ENCODE measurements at regions not wholly inside any gene's neighbourhood (a gene's known extent, or its start where the extent isn't known, plus 50 kb on each side); places are given as distances from the start of the nearest gene placed in this dataset.

DNA sequence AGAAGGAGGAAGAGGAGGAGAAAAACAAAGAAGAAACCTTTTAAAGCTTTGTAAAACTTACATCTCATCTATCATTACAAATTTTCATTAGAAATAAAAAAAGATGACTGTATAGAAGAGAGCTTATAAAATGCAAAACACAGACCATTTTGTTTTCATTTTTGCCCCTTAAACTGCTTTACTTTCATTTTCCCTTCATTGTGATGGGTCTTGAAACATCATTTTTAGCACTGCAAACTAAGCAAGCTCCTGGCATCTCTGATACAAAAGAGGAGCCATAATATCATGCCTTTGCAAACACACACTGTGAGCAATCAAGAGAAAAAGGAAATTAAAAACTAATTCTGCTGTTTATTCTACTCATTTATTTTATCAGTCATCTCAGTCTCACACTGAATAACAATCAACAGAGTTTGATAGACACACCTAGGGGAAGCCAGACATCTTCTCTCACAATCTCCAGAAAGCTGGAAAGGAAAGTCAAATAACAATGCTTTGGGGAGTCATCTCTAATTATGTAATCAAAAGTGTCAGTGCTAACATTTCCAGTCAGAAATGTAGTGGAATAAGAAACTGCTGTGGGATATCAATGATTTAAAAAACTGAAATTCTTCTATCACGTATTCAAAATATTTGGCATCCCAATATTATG, 467.7 kb upstream of the FAT3 start:
- DNase-seq (ENCODE audit: low spot score) = no peak

DNA sequence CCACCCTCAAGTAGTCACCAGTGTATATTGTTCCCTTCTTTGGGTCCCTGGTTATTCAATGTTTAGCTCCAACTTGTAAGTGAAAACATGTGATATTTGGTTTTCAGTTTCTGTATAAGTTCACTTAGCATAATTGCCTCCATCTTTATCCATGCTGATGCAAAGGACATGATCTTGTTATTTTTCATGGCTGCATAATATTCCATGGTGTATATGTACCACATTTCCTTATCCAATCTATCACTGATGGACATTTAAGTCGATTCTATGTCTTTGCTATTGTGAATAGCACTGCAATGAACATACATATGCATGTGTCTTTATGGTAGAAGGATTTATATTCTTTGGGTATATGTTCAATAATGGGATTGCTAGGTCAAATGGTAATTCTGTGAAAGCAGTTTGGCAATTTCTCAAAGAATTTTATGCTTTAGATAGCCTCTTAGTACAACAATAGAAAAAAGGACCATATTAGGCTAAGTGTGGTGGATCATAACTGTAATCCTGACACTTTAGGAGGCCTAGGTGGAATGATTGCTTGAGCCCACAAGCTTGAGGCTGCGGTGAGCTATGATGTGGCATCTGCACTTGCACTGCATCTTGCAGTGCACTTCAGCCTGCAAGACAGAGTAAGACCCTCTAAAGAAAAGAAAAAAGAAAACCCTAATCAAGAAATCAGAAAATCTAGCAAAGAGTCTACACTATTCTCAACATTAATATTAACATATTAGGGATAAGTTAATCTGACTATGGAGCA, 468.5 kb upstream of the FAT3 start:
- DNase-seq (ENCODE audit: low spot score) = no peak

DNA sequence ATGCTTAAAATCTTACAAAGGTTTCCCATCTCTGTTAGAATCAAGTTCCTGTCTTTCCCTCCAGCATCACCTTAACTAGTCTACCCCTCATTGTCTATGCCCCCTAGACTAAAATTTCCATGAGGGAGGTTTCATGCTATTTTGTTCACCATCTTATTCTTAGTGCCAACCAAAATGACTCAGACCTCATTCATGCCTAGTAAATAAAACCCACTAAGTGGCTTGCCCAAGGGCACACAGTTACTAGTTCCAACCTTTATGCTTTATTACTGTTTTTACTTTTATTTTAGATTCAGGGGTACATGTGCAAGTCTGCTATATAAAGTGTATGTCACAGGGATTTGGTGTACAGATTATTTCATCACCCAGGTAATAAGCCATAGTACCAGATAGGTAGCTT, 469.1 kb upstream of the FAT3 start:
- no peak for DNase-seq (ENCODE audit: low spot score)

DNA sequence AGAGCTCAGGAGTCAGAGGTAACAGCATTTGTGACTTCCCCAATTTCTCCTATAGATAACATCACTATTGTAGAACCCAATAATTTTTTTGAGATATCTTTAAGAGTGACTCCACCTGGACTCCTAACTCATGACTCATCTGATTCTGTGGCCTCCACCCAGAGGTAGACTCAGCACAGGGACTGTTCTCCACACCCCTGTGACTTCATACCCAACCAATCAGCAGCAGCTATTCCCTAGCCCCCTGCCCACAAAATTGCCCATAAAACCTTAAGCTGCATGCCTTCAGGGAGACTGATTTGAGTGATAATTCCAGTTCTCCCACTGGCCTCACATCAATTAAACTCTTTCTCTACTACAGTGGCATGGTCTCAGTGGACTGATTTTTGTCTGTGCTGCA, 475.4 kb upstream of the FAT3 start:
- DNase-seq (ENCODE audit: low spot score) = no peak

DNA sequence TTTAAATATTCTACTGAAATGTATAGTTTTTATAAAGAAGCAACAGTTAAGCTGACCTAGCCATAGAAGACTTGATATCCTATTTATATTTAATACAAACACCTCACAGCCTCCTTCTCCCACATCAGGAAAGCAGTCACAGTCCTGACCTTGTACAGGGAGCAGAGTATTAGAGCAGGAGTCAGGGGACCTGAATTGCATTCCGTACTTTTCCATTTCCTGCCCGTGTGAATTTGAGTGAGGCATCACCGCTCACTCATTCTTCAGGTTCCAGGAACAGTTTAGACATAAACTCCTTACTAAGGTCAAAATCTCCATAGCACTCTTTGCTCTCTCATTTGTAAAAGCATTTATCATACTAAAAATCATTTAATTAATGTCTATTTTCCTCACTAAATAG, 482.5 kb upstream of the FAT3 start:
- DNase-seq (ENCODE audit: low spot score) = no peak

DNA sequence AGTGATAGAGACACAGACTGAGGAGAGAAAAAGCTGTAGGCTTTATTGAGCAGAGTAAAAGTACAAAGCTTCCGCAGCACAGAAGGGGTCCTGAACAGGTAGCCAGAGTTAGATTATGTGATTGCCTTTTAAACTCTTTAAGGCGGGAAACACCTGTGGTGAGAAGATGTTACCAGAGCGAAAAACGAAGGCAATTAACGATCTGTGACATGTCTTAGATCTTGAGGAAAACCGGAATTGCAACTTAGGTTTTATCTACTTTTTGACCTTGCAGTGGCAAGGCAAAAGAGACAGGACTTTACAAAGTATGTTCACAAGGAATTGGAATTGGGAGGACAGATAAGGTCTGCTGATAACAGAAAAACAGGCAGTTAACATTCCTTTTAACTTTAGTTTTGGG, 493.6 kb upstream of the FAT3 start:
- DNase-seq (ENCODE audit: low spot score) = no peak

DNA sequence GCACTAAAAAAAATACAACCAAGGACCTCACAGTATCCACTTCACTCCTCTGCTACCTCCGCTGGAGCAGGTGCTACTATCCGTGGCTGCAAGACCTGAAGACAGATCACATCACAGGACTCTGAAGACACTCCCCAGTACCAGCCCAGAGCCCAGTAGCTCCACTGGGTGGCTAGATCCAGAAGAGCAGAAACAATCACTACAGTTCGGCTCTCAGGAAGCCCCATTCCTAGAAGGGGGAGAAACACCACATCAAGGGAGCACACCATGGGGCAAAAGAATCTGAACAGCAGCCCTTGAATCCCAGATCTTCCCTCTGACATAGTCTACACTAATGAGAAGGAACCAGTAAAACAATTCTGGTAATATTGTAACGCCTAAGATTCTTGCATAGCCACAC, 494.0 kb upstream of the FAT3 start:
- no peak for DNase-seq (ENCODE audit: low spot score)

DNA sequence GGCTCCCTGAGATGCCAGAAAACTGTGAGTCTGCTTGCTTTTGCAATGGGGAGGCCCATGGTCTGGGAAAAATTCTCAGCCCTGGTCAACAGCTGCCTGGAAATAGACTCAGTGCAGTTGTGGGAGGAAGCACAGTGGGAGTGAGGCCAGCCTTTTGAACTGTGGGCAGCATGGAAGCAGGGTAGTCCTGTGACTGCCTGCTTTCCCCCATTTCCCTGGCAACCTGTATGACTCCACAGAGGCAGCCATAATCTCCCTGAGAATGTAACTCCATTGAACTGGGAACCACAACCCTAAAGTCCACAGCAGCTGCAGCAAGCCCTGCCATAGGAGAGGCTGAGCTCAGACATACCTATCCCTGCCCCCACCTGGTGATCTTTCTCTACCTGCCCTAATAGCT, 494.6 kb upstream of the FAT3 start:
- DNase-seq (ENCODE audit: low spot score) = no peak

DNA sequence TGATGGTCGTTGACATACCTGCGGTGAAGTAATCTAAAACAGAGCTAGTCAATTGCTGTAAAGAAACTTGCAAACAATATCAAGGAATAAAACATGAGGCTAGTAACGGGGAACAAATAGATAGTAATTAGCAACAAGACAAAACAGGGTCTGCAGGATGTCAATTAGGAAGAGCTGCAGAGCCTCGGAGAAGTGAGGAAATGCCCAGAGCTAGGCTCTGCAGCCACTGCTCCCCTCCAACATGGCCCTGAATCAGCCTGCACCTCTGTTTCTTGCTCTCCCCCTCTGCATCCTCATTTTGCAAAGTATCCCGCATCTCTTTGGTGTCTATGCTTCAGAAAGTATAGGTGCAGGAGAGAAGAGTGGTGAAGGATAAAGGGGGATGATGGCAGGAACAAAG, 507.4 kb upstream of the FAT3 start:
- no peak for DNase-seq (ENCODE audit: low spot score)

DNA sequence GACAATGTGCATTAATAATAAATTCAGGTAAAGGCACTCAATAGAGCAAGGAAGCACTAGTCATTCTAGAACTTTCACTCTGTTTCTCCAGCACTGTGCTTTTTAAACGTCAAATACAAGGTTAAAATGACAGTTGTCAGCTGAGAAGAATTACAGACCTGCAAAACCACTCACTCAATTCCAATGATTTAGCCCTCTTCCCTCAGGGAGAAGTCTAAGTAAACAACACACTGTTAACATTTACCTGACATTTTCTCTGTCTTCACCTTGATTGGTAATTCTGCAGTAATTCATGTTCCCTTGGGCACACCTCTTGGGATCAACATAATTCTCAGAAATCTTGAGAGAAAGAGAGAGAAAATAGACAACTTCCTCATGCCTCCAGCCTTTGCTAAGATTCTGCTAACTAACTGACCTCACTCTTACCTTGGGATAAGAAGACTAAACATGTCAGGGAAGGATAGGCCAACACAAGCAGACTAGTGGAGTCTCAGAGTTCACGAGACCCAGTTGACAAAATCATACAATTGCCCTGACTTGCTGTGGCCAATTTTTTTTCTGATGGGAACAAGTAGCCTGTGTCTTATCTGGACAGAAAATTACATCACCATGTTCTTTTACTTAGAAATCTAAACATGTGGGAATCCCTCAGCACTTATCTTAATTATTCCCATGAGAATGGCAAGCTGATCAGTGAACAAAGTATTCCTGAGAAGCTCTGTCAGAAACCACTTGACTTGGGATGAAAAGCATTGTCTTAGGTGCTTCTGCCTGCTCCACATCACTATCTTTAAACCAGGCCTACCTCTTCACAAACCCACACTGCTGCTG, 516.8 kb upstream of the FAT3 start:
- DNase-seq (ENCODE audit: low spot score) = no peak

DNA sequence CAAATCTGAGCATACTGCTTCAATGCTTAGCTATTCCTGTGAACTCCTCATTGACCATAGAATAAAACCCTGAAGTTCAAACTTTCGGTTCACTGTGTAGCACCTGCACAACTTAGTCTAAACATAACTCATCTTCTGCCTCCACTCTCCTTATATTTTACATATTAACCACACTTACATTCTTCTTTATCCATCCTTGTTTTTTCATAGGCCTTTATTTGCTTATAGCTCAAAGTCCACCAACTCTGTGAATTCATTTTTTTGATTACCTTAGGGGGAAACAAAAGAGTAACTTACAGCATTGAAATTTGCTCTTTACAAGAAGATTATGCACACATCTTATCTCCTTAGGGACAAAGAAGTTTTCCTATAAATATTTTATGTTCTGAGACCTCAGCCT, 521.6 kb upstream of the FAT3 start:
- no peak for DNase-seq (ENCODE audit: low spot score)

DNA sequence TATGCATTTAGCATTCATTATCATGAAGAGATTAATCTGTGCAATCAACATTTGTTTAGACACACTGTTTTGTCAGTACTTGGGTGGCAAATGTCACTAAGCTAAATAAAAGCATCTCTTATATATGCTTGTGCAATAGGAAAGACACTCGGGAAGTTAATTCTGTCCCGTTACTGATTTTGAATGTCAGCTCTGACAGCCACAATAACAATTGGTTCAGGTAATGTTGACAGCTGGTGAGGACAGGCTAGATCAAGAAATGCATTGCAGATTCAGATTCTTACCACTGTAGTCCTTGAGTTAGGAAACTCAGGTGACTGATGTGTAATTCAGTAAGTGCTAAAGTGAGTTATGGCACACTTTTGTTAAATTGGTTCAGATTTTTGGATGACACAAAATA, 523.8 kb upstream of the FAT3 start:
- DNase-seq (ENCODE audit: low spot score) = no peak

DNA sequence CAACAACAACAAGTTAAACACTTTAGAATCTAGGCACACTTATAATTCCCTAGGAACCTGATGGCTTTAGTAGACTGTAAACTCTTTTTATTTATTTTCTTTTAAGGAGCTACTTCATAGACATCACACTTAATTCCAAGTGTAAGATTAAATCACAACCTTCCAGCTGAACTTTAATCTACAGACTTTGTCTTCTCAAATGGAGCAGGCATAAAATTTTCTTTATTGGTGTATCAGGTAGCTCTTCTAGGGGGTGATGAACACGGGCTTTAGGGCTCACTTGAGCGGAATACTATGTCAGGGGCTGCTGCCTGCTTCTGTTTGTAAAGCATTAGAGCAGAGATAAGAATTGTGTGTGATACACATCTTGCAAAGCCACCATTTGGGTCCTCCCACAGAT, 525.8 kb upstream of the FAT3 start:
- DNase-seq (ENCODE audit: low spot score) = no peak

DNA sequence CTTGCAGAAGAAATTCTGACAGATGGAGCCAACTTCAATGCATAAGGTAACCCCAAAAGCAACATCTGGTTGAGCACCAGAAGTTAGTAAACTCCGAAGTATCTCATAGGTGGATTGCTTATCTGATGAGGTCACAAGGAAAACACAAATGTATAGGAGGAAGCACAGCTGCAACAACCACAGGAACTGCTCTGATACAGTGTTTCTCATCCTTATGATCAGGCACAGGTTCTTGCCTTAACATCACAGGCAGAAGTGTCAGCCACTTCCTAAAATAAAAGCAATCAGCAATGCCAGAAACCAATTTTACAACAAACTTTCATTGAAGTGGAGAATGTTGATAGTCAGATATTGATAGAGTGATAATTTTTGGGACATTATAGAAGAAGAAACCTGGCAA, 530.3 kb upstream of the FAT3 start:
- no peak for DNase-seq (ENCODE audit: low spot score)

DNA sequence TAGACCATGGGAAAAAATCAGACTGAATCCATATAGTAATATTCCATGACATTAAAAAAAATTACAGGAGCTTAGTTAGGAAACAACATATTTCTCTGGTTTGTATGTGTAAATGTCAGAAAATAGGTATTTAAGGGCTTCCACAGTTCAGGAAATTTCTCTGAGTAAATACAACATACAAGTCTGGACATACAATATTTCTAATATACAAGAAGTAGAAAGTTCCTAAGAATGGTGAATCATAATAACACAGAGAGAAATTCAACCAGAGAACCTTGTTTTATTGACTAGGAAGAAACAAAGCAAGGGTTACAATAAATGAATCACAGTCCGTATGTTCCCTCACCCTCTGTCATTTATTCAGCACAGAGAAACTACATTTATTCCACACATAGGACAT, 532.7 kb upstream of the FAT3 start:
- no peak for DNase-seq (ENCODE audit: low spot score)

DNA sequence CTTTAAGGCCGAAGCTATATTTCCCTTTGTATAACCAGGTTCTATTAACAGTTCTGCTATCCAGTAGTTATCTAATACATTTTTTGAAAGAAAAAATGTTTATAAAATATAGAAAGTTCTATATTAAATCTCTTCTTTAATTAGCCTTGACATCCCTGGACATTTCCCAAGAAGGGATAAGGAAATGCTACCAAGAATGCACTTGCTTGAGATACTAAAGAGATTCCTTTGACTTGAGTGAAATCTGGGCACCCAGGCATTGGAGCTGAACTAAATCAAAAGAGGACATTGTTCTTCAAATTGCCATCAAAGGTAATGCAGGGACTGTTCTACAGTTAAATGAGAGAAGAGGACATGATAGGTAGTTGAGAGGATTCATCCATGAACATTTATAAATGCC, 535.9 kb upstream of the FAT3 start:
- DNase-seq (ENCODE audit: low spot score) = no peak

DNA sequence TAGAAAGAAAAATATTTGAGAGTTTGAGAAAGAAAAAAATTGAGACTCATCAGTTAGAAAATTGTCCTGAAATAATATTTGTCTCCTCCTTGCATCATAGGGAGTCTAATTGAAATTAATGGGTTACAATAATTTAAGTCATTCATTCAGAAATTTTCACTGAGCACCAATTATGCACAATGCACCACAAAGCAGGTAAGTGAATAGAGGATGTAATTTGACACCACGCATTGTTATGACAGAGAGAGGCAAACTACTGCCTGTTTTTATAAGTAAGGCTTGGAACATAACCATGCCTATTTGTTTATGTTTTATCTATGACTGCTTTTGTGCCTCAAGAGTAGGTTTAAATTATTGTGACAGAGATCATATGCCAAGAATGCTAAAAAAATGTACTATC, 537.9 kb upstream of the FAT3 start:
- no peak for DNase-seq (ENCODE audit: low spot score)

DNA sequence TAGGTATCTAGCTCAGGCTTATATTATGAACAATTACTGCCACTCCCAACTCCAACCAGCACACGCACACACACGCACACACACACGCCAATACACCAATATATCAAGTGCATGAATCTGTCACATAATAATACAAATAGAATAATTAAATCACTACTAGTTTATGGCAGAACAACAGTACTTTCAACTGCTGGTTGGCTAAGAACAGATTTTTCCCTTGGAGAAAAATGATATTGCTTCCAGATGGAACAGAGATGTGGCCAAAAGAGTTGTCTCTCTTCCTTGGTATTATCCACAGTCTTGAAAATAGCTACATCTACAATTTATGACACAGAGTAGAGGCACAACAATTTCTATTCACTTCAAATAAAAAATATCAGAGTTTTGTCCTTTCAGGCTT, 538.3 kb upstream of the FAT3 start:
- DNase-seq (ENCODE audit: low spot score) = no peak

DNA sequence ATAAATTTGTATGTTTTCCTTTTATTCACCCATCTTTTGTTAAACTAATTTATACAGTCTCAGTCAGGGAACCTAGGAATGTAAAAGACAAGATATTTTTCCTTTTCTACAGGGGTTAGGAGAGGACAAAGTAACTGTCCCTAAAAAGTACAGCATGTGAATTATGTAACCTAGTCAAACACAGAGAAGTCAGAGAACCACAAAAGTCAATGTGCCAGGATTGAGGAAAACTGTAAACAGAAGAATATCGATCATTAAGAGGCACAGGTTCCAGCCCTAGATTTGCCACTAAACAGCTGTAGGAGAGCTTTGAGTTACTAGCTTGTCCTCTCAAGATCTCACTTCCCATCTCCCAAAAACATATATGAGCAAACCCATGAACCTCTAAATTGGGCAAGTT, 550.9 kb upstream of the FAT3 start:
- DNase-seq (ENCODE audit: low spot score) = no peak

DNA sequence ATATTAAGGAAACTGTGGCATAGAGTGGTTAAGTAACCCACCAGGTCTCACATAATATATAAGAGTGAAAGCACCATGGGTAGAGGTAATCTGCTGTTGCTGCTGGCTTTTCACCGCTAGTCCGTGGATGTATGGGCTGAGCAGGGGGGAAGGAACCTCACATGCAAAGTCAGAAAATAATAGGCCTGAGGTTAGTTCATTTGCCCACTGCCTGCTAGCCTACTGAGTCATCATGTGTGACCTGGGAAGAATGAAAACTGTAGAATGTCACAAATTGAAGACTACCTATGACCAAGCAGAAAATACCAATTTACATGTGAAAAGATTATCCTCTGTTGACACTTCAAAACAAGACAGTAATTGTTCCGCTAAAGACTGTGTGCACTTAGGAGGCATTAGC, 560.1 kb upstream of the FAT3 start:
- no peak for DNase-seq (ENCODE audit: low spot score)

DNA sequence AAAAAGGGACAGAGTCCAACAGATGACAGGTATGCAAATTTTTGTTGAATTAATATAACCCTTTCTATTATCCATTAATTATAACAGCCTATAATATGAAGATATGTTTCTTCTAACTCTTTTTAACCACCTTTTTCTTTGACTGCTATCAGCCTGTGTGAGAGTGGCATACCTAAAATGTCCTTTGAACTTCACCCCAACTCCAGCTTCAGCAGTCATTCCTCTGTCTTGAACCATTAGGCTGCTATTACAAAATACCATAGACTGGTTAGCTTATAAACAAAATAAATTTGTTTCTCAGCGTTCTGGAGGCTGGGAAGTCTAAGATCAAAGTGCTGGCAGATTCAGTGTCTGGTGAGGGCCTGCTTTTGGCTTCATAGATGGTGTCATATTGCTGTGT, 564.6 kb upstream of the FAT3 start:
- no peak for DNase-seq (ENCODE audit: low spot score)

DNA sequence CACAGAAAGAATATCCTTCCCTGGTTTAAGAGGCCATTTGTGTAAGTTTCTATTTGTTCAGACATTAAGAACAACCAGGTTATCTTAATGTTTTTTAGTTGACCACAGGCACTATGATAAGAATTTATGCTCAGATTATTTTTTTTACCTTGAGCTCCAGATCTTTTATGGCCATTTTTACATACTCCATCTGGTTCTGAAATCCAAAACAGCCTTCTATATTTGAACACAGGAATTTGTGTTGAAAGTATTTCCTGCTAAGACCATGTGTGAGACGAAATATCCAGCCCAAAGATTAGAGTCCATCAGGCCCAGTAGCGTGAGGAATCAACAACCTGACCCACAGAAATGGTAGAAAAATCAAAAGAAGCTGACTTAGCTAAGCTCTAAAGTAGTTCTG, 569.9 kb upstream of the FAT3 start:
- no peak for DNase-seq (ENCODE audit: low spot score)

DNA sequence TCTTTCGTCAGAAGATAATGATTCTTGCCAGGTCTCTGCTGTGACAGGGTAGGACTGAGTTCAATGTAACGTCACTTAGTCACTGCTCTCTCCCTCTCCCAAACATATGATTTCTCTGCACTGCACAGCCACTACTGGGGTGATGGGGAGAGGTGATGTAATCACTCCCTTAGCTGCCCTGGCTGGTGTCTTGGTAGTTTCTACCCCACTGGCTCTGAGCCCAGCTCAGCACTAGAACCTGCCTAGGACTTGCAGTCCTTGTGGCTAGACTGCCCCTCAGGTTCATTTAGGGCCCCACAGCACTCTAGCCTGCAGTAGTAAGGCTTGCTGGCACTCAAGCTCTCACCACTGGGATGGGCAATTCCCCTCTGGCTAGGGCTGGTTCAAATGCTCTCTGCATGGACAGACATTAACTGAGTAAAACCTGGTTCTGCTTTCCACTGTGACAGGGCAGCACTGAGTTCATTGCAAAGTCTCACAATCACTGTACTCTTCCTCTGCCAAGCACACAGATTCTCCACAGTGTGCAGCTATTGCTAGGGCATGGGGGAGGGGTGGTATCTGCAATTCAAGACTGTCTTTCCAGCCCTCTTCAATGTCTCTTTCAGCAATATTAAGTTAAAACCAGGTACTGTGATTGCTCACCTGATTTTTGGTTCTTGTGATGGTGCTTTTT, 571.4 kb upstream of the FAT3 start:
- no peak for DNase-seq (ENCODE audit: low spot score)
